IMR-90 (cell line): ENCODE measurements at regions not wholly inside any gene's neighbourhood (a gene's known extent, or its start where the extent isn't known, plus 50 kb on each side); places are given as distances from the start of the nearest gene placed in this dataset.

ENCODE experiments used
- ATAC-seq: fragments of 200-7000 bp; cut with Tn5 transposase; 2 replicates; pipeline ENCODE4 v1.9.1; 2020; ENCODE audit warnings: low read depth, mild to moderate bottlenecking, moderate library complexity
- BruUV-seq: library from RNA; stranded (reverse); fragments of 400-500 nt; replicated peaks from 2 replicates; lab custom pipeline; 2021; lab: Mats Ljungman, UMichigan
- CTCF ChIA-PET: fragments of 300-600 bp; formaldehyde crosslinking; extraction: SDS; loops from one replicate; lab custom pipeline; 2021; ENCODE audit warnings: antibody characterized with exemption; lab: Yijun Ruan, JAX
- POLR2A ChIA-PET: fragments of 300-600 bp; sonication (Branson Sonifier 250); formaldehyde crosslinking; loops from one replicate; lab custom pipeline; 2022; ENCODE audit warnings: antibody characterized with exemption; ENCODE audit not compliant: unreplicated experiment; lab: Charles Lee
- DNase-seq: peaks from one replicate; pipeline ENCODE4 v3.0.0; 2013
- H2AFZ ChIP-seq: replicated peaks from 2 replicates; pipeline ENCODE3; 2013; ENCODE audit warnings: low read length, mild to moderate bottlenecking; ENCODE audit not compliant: poor library complexity
- H2AK5ac ChIP-seq: 2 replicates; pipeline ENCODE4 v1.6.1; 2013; ENCODE audit warnings: low read depth, low read length, inconsistent platforms
- H2AK9ac ChIP-seq: replicated peaks from 2 replicates; pipeline ENCODE3; 2013; ENCODE audit warnings: mild to moderate bottlenecking, low read depth, low read length, moderate library complexity; ENCODE audit not compliant: poor library complexity
- H2BK120ac ChIP-seq: 2 replicates; pipeline ENCODE4 v1.6.1; 2013; ENCODE audit warnings: low read depth, low read length, inconsistent platforms
- H2BK15ac ChIP-seq: 3 replicates; pipeline ENCODE4 v1.6.1; 2013; ENCODE audit warnings: low read depth, low read length, inconsistent platforms
- H2BK20ac ChIP-seq: 2 replicates; pipeline ENCODE4 v1.6.1; 2013; ENCODE audit warnings: low read depth, mild to moderate bottlenecking, inconsistent platforms, low read length, moderate library complexity
- H2BK5ac ChIP-seq: 2 replicates; pipeline ENCODE4 v1.6.1; 2013; ENCODE audit warnings: mild to moderate bottlenecking, low read depth, low read length, inconsistent platforms; ENCODE audit not compliant: poor library complexity, severe bottlenecking
- H3K14ac ChIP-seq: replicated peaks from 2 replicates; pipeline ENCODE4 v1.6.1; 2013; ENCODE audit warnings: low read depth, low read length, inconsistent platforms
- H3K18ac ChIP-seq: 2 replicates; pipeline ENCODE4 v1.6.1; 2013; ENCODE audit warnings: low read depth, low read length, control low read depth
- H3K23ac ChIP-seq: 2 replicates; pipeline ENCODE4 v1.6.1; 2013; ENCODE audit warnings: low read depth, low read length, inconsistent platforms
- H3K27ac ChIP-seq: 2 replicates; pipeline ENCODE4 v1.5.1; 2013; ENCODE audit warnings: mild to moderate bottlenecking, control low read depth, low read length; ENCODE audit not compliant: insufficient read depth
- H3K27me3 ChIP-seq: 2 replicates; pipeline ENCODE4 v1.6.1; 2013; ENCODE audit warnings: low read length; ENCODE audit not compliant: control insufficient read depth, insufficient read depth
- H3K36me3 ChIP-seq: 2 replicates; pipeline ENCODE4 v1.6.1; 2013; ENCODE audit warnings: low read length, mixed read lengths; ENCODE audit not compliant: control insufficient read depth, insufficient read depth
- H3K4ac ChIP-seq: 2 replicates; pipeline ENCODE4 v1.6.1; 2013; ENCODE audit warnings: low read depth, low read length, inconsistent platforms
- H3K4me1 ChIP-seq: 2 replicates; pipeline ENCODE4 v1.6.1; 2013; ENCODE audit warnings: low read length, mixed read lengths; ENCODE audit not compliant: control insufficient read depth, insufficient read depth
- H3K4me2 ChIP-seq: 2 replicates; pipeline ENCODE4 v1.6.1; 2013; ENCODE audit warnings: low read depth, mild to moderate bottlenecking, control low read depth, low read length, moderate library complexity
- H3K4me3 ChIP-seq: 2 replicates; pipeline ENCODE4 v1.5.1; 2013; ENCODE audit warnings: low read depth, mild to moderate bottlenecking, control low read depth, low read length, moderate library complexity; ENCODE audit not compliant: insufficient read depth
- H3K56ac ChIP-seq: 2 replicates; pipeline ENCODE4 v1.6.1; 2013; ENCODE audit warnings: low read length, inconsistent platforms; ENCODE audit not compliant: insufficient read depth; ENCODE audit errors: extremely low read depth
- H3K79me1 ChIP-seq, 2 experiments: 2 replicates each; pipeline ENCODE4 v1.6.1; 2013; ENCODE audit warnings: low read length in 2 of 2, inconsistent platforms in 1 of 2, low read depth in 1 of 2
- H3K9ac ChIP-seq: 2 replicates; pipeline ENCODE4 v1.6.1; 2013; ENCODE audit warnings: low read depth, low read length, control low read depth
- H3K9me1 ChIP-seq: 2 replicates; pipeline ENCODE4 v1.6.1; 2013; ENCODE audit warnings: low read length, inconsistent platforms; ENCODE audit not compliant: insufficient read depth
- H3K9me3 ChIP-seq: 2 replicates; pipeline ENCODE4 v1.6.1; 2013; ENCODE audit warnings: low read length; ENCODE audit not compliant: control insufficient read depth, insufficient read depth
- H4K20me1 ChIP-seq: 2 replicates; pipeline ENCODE4 v1.6.1; 2013; ENCODE audit warnings: low read length, inconsistent platforms; ENCODE audit not compliant: insufficient read depth
- H4K5ac ChIP-seq: 2 replicates; pipeline ENCODE4 v1.6.1; 2013; ENCODE audit warnings: mild to moderate bottlenecking, low read depth, low read length, control low read depth
- H4K8ac ChIP-seq, 2 experiments: 2 replicates each; pipeline ENCODE4 v1.6.1; 2013; ENCODE audit warnings: low read depth in 2 of 2, low read length in 2 of 2, control low read depth in 1 of 2, inconsistent platforms in 1 of 2
- H4K91ac ChIP-seq: 2 replicates; pipeline ENCODE4 v1.6.1; 2013; ENCODE audit warnings: low read depth, low read length, inconsistent platforms; ENCODE audit not compliant: insufficient read depth
- BHLHE40 ChIP-seq: fragments of 150-350 bp; IDR thresholded peaks from 2 replicates; pipeline ENCODE4 v1.6.1; 2016; ENCODE audit warnings: mild to moderate bottlenecking, low read depth, low read length
- CEBPB ChIP-seq: IDR thresholded peaks from 2 replicates; pipeline ENCODE4 v1.6.1; 2012; ENCODE audit warnings: low read depth, low read length, improper control_type of control experiment
- MAFK ChIP-seq: IDR thresholded peaks from 2 replicates; pipeline ENCODE4 v1.6.1; 2012; ENCODE audit warnings: low read depth, low read length, improper control_type of control experiment
- MXI1 ChIP-seq: IDR thresholded peaks from 2 replicates; pipeline ENCODE4 v1.6.1; 2012; ENCODE audit warnings: low read depth, mild to moderate bottlenecking, low read length, moderate library complexity, borderline replicate concordance
- NFE2L2 ChIP-seq: fragments of 150-350 bp; IDR thresholded peaks from 2 replicates; pipeline ENCODE4 v1.6.1; 2016; ENCODE audit warnings: low read depth, mild to moderate bottlenecking, low read length
- POLR2A ChIP-seq: IDR thresholded peaks from 2 replicates; pipeline ENCODE4 v1.6.1; 2012; ENCODE audit warnings: mild to moderate bottlenecking, low read depth, low read length
- RAD21 ChIP-seq: IDR thresholded peaks from 2 replicates; pipeline ENCODE4 v1.6.1; 2012; ENCODE audit warnings: low read length, improper control_type of control experiment
- RCOR1 ChIP-seq: IDR thresholded peaks from 2 replicates; pipeline ENCODE4 v1.6.1; 2012; ENCODE audit warnings: mild to moderate bottlenecking, low read length, improper control_type of control experiment; ENCODE audit not compliant: insufficient replicate concordance
- RFX5 ChIP-seq: IDR thresholded peaks from 2 replicates; pipeline ENCODE4 v1.8.0; 2012; ENCODE audit warnings: low read depth, mild to moderate bottlenecking, low read length, moderate library complexity
- WGBS, 2 experiments: methylation state at CpG; one replicate each; pipeline versions ENCODE4 v1.1.5 to v1.1.7; 2013; ENCODE audit warnings: missing lambda C conversion rate in 2 of 2; ENCODE audit not compliant: insufficient read length in 1 of 2; ENCODE audit errors: extremely low coverage in 2 of 2; 5-methylcytosine and 5-hydroxymethylcytosine counted together
- dilution Hi-C: fragments of 300-500 bp; cut with HindIII; formaldehyde crosslinking; loops from one replicate; pipeline ENCODE4 v1.14.3; 2018; ENCODE audit warnings: low sequenced_read_pairs; ENCODE audit not compliant: unreplicated experiment
- in situ Hi-C: fragments of 300-500 bp; cut with MboI; formaldehyde crosslinking; loops from 3 replicates; pipeline ENCODE4 v1.14.3; 2019; ENCODE audit warnings: low sequenced_read_pairs, inconsistent platforms, mixed read lengths
- intact Hi-C: fragments of 100-400 bp; cut with micrococcal nuclease; formaldehyde crosslinking; loops from 2 replicates; pipeline ENCODE4 v1.10.0; 2022
- TF ChIP-seq, protein P1 (sequence below): conservative IDR thresholded peaks from 2 replicates; pipeline ENCODE4 v1.5.1; 2012; ENCODE audit warnings: mild to moderate bottlenecking, low read depth, low read length, improper control_type of control experiment
- TF ChIP-seq, protein P2 (sequence below): fragments of 150-350 bp; IDR thresholded peaks from 2 replicates; pipeline ENCODE4 v1.6.1; 2016; ENCODE audit warnings: low read depth, mild to moderate bottlenecking, low read length, moderate library complexity, borderline replicate concordance
- TF ChIP-seq, protein P3 (sequence below): fragments of 150-350 bp; IDR thresholded peaks from 2 replicates; pipeline ENCODE4 v1.6.1; 2017; ENCODE audit warnings: mild to moderate bottlenecking, antibody characterized with exemption, low read length, low read depth

DNA sequence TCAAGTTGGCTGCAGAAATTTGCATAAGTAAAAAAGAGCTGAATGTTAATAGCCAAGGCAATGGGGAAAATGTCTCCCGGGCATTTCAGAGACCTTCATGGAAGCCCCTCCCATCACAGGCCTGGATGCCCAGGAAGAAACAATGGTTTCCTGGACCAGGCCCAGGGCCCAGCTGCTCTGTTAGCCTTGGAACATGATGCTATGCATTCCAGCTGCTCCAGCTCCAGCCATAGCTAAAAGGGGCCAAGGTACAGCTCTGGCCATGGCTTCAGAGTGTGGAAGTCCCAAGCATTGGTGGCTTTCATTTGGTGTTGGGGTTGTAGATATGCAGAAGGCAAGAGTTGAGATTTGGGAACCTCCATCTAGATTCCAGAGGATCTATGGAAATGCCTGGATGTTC, 508.3 kb downstream of the SPRY1 start:
- BruUV-seq: no TSS peak
- CTCF ChIA-PET: no interaction called here
- no peak overlapping the region for H2AFZ ChIP-seq

More for the DNA sequence above, 508.3 kb downstream of the SPRY1 start:
- DNase-seq: no peak
- ATAC-seq: no peak
- Histone ChIP-seq H3K4me3 (no peak overlapping the region), H3K4me2 (no peak overlapping the region), H2BK20ac (no peak overlapping the region), H3K56ac (no peak overlapping the region), H3K27ac (no peak overlapping the region), H2BK5ac (no peak overlapping the region), H3K4me1 (no peaks in the 10 kb centered on the region), H2BK15ac (no peak overlapping the region), H3K23ac (no peak overlapping the region), H3K79me1 (no peaks in the 10 kb centered on the region), H3K36me3 (no peaks in the 10 kb centered on the region), H4K8ac (no peak overlapping the region), H3K9me3 (peaks cover 3% of the 10 kb centered on the region; the same call in 1 of the 2 replicates), H3K14ac (no peak overlapping the region), H2AK5ac (no peak overlapping the region), H3K9me1 (no peaks in the 10 kb centered on the region), H3K27me3 (no peaks in the 10 kb centered on the region), H4K5ac (no peak overlapping the region), H2BK120ac (no peak overlapping the region), H4K20me1 (no peaks in the 10 kb centered on the region), H3K18ac (no peak overlapping the region), H3K4ac (no peak overlapping the region), H4K91ac (no peak overlapping the region), H2AK9ac (no peak overlapping the region), H3K9ac (no peak overlapping the region)
- intact Hi-C loops (no loop called here), dilution Hi-C loops (no loop called here), in situ Hi-C loops (no loop called here)
- POLR2A ChIA-PET: no interaction called here
- TF ChIP-seq NFE2L2 (no peak), BHLHE40 (no peak), RCOR1 (no peak), CEBPB (no peak), MXI1 (no peak), MAFK (no peak), RAD21 (no peak), RFX5 (no peak), POLR2A (no peak)
- TF ChIP-seq, protein P1, sequence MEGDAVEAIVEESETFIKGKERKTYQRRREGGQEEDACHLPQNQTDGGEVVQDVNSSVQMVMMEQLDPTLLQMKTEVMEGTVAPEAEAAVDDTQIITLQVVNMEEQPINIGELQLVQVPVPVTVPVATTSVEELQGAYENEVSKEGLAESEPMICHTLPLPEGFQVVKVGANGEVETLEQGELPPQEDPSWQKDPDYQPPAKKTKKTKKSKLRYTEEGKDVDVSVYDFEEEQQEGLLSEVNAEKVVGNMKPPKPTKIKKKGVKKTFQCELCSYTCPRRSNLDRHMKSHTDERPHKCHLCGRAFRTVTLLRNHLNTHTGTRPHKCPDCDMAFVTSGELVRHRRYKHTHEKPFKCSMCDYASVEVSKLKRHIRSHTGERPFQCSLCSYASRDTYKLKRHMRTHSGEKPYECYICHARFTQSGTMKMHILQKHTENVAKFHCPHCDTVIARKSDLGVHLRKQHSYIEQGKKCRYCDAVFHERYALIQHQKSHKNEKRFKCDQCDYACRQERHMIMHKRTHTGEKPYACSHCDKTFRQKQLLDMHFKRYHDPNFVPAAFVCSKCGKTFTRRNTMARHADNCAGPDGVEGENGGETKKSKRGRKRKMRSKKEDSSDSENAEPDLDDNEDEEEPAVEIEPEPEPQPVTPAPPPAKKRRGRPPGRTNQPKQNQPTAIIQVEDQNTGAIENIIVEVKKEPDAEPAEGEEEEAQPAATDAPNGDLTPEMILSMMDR: no peak
- TF ChIP-seq, protein P2, sequence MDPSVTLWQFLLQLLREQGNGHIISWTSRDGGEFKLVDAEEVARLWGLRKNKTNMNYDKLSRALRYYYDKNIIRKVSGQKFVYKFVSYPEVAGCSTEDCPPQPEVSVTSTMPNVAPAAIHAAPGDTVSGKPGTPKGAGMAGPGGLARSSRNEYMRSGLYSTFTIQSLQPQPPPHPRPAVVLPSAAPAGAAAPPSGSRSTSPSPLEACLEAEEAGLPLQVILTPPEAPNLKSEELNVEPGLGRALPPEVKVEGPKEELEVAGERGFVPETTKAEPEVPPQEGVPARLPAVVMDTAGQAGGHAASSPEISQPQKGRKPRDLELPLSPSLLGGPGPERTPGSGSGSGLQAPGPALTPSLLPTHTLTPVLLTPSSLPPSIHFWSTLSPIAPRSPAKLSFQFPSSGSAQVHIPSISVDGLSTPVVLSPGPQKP: no peak
- TF ChIP-seq, protein P3, sequence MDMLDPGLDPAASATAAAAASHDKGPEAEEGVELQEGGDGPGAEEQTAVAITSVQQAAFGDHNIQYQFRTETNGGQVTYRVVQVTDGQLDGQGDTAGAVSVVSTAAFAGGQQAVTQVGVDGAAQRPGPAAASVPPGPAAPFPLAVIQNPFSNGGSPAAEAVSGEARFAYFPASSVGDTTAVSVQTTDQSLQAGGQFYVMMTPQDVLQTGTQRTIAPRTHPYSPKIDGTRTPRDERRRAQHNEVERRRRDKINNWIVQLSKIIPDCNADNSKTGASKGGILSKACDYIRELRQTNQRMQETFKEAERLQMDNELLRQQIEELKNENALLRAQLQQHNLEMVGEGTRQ: no peak
- no CpG with 5 or more reads among the region's 1 CpG for WGBS, 2 experiments
